ENCODE measurements at regions not wholly inside any gene's neighbourhood (a gene's known extent, or its start where the extent isn't known, plus 50 kb on each side); places are given as distances from the start of the nearest gene placed in this dataset.

GRCh38 chr2:163347982-163348856 is 387.6 kb downstream of the FIGN start:
- TF ChIP-seq REST (IDR thresholded peaks at IDR 0.05) (no peak), CTCF (IDR thresholded peaks at IDR 0.05) (no peak), ZC3H11A (IDR thresholded peaks at IDR 0.05) (no peak), HDAC2 (IDR thresholded peaks at IDR 0.05) (no peak), BCL3 (IDR thresholded peaks at IDR 0.05) (peak; percentile 40; the same call in 2 of the 3 replicates), PHF8 (IDR thresholded peaks at IDR 0.05; ENCODE audit: borderline replicate concordance, low read depth) (no peak)

Measured in A549 (cell line).